Ovary (tissue), 7 donors: ENCODE measurements at regions not wholly inside any gene's neighbourhood (a gene's known extent, or its start where the extent isn't known, plus 50 kb on each side); places are given as distances from the start of the nearest gene placed in this dataset.
"Not testable (repeated sequence)": the region's sequence is repeated elsewhere in the genome, so short reads cannot be mapped to it uniquely, and the experiment has no call there.

Source experiments
- DNase-seq, 5 donors: peaks; one replicate each; pipeline ENCODE4 v3.0.0-alpha.2; 2019 to 2020
- H3K27ac ChIP-seq, 2 donors: fragments of 200-600 bp; one replicate each; pipeline versions ENCODE4 v1.5.1 to v1.8.0; 2019 to 2022
- H3K27me3 ChIP-seq: fragments of 200-600 bp; one replicate; pipeline ENCODE4 v1.8.0; 2022
- H3K36me3 ChIP-seq: fragments of 200-600 bp; sonication (generic); one replicate; pipeline ENCODE4 v1.5.1; 2019
- H3K4me1 ChIP-seq: one replicate; pipeline ENCODE4 v1.8.1; 2013; ENCODE audit warnings: mild to moderate bottlenecking, moderate library complexity; ENCODE audit not compliant: insufficient read depth
- H3K4me3 ChIP-seq: fragments of 200-600 bp; sonication (generic); one replicate; pipeline ENCODE4 v1.5.1; 2017
- H3K9me3 ChIP-seq, 2 donors: fragments of 200-600 bp in 1 of 2; sonication (generic) in 1 of 2; one replicate each; pipeline versions ENCODE4 v1.5.1 to v1.8.1; 2013 to 2019; ENCODE audit warnings: mild to moderate bottlenecking in 1 of 2, moderate library complexity in 1 of 2
- CTCF ChIP-seq, 3 donors: fragments of 450-650 bp in 2 of 3; fragments of 200-600 bp in 1 of 3; IDR thresholded peaks; one replicate each; pipeline versions ENCODE4 v1.5.1 to v1.8.0; 2016 to 2022; ENCODE audit warnings: antibody characterized with exemption in 3 of 3, mild to moderate bottlenecking in 1 of 3
- EP300 ChIP-seq: sonication (generic); formaldehyde crosslinking; IDR thresholded peaks from one replicate; pipeline ENCODE4 v1.6.1; 2017; ENCODE audit warnings: antibody characterized with exemption
- POLR2A ChIP-seq: fragments of 450-650 bp; IDR thresholded peaks from one replicate; pipeline ENCODE4 v1.6.1; 2017; ENCODE audit warnings: antibody characterized with exemption, mild to moderate bottlenecking, moderate library complexity
- WGBS, 3 donors: extraction: QIAGEN DNeasy Blood & Tissue Kit in 1 of 3; methylation state at CpG; one replicate each; pipeline versions ENCODE4 v1.1.5 to v1.1.7; 2013 to 2017; 5-methylcytosine and 5-hydroxymethylcytosine counted together
- intact Hi-C, 4 donors: fragments of 100-400 bp; cut with DNase I; formaldehyde crosslinking; loops; one replicate each; pipeline versions ENCODE4 v1.11.0 to v1.15.1; 2022 to 2023
- donor health status: DM: no; HTN: no; CAD: no; lungs with moderate emphysema.
- donor health status: DM: no; HTN: no; CAD: no.
- donor health status: Bipolar disorder and iron deficiency.
- donor health status: DM: no; HTN: no; CAD: no.
- donor health status: DM: yes; HTN: yes; CAD: no.

GRCh38 chr3:87755852-87756251 is 303.0 kb downstream of the CGGBP1 start:
- intact Hi-C loops = no loop called here
- TF ChIP-seq EP300 = no peak
- TF ChIP-seq CTCF (IDR thresholded peaks at IDR 0.05) = no peak
- TF ChIP-seq POLR2A = no peak
- H3K4me3 ChIP-seq = no peak overlapping the region
- no peaks in the 10 kb centered on the region for H3K9me3 ChIP-seq
- peaks cover 2% of the 10 kb centered on the region for H3K27me3 ChIP-seq
- no peak for DNase-seq
- H3K27ac ChIP-seq = no peak overlapping the region
- no peaks in the 10 kb centered on the region for H3K36me3 ChIP-seq
- H3K4me1 ChIP-seq = no peaks in the 10 kb centered on the region

GRCh38 chr3:87742250-87742649 is 316.6 kb downstream of the CGGBP1 start:
- intact Hi-C loops = no loop called here
- Histone ChIP-seq H3K27ac (no peak overlapping the region), H3K9me3 (no peaks in the 10 kb centered on the region), H3K4me3 (no peak overlapping the region), H3K27me3 (no peaks in the 10 kb centered on the region), H3K4me1 (no peaks in the 10 kb centered on the region), H3K36me3 (no peaks in the 10 kb centered on the region)
- WGBS, 3 donors = 83 to 85% (median 83%) methylated on average over 2 of the region's 2 CpGs
- TF ChIP-seq EP300 = no peak
- TF ChIP-seq CTCF (IDR thresholded peaks at IDR 0.05) = no peak
- no peak for TF ChIP-seq POLR2A
- DNase-seq = no peak

- H3K27ac ChIP-seq, H3K27me3 ChIP-seq, DNase-seq, H3K36me3 ChIP-seq, H3K4me3 ChIP-seq, H3K4me1 ChIP-seq, H3K9me3 ChIP-seq, intact Hi-C loops: not testable (repeated sequence)
- 85 to 89% (median 87%) methylated on average over 1 of the region's 1 CpG for WGBS, 3 donors
These were observed 317.9 kb downstream of the CGGBP1 start for GRCh38 chr3:87740894-87741293.

- DNase-seq, H3K4me3 ChIP-seq, H3K4me1 ChIP-seq, H3K27me3 ChIP-seq, intact Hi-C loops, H3K27ac ChIP-seq, H3K36me3 ChIP-seq, H3K9me3 ChIP-seq: not testable (repeated sequence)
- WGBS, 3 donors = 69 to 81% (median 72%) methylated on average over 3 of the region's 3 CpGs
These were observed 321.0 kb downstream of the CGGBP1 start for GRCh38 chr3:87737817-87738216.

- Histone ChIP-seq H3K9me3 (no peaks in the 10 kb centered on the region), H3K36me3 (no peaks in the 10 kb centered on the region), H3K4me3 (no peak overlapping the region), H3K27me3 (no peaks in the 10 kb centered on the region), H3K27ac (no peak overlapping the region), H3K4me1 (no peaks in the 10 kb centered on the region)
- DNase-seq = no peak
- intact Hi-C loops = no loop called here
- TF ChIP-seq CTCF (IDR thresholded peaks at IDR 0.05) (no peak), POLR2A (no peak), EP300 (no peak)
- WGBS, 3 donors = 88 to 90% (median 90%) methylated on average over 10 of the region's 10 CpGs
These were observed 325.0 kb downstream of the CGGBP1 start for GRCh38 chr3:87733671-87734367.
